Sigmoid colon (tissue), 6 donors: ENCODE measurements at regions not wholly inside any gene's neighbourhood (a gene's known extent, or its start where the extent isn't known, plus 50 kb on each side); places are given as distances from the start of the nearest gene placed in this dataset.
"Not testable (repeated sequence)": the region's sequence is repeated elsewhere in the genome, so short reads cannot be mapped to it uniquely, and the experiment has no call there.

Source experiments
- DNase-seq: peaks from one replicate; pipeline ENCODE4 v3.0.0-alpha.2; 2019
- H3K27ac ChIP-seq, 4 donors: fragments of 200-600 bp; sonication (generic); one replicate each; pipeline ENCODE4 v1.5.1; 2016 to 2019; ENCODE audit warnings: mild to moderate bottlenecking in 1 of 4
- H3K27me3 ChIP-seq, 3 donors: fragments of 200-600 bp; sonication (generic); one replicate each; pipeline ENCODE4 v1.5.1; 2019; ENCODE audit warnings: mild to moderate bottlenecking in 1 of 3
- H3K36me3 ChIP-seq, 4 donors: fragments of 200-600 bp; sonication (generic); one replicate each; pipeline ENCODE4 v1.5.1; 2016 to 2019
- H3K4me1 ChIP-seq, 4 donors: fragments of 200-600 bp; sonication (generic); one replicate each; pipeline ENCODE4 v1.5.1; 2017 to 2019
- H3K4me3 ChIP-seq, 4 donors: fragments of 200-600 bp; sonication (generic); one replicate each; pipeline ENCODE4 v1.5.1; 2017 to 2019; ENCODE audit warnings: mild to moderate bottlenecking in 2 of 4, moderate library complexity in 1 of 4
- H3K9me3 ChIP-seq, 4 donors: fragments of 200-600 bp in 3 of 4; sonication (generic) in 3 of 4; one replicate each; pipeline versions ENCODE4 v1.5.1 to v1.6.1; 2013 to 2019
- CTCF ChIP-seq, 4 experiments: fragments of 450-650 bp in 3 of 4; fragments of 200-600 bp in 1 of 4; IDR thresholded peaks; one replicate each; pipeline ENCODE4 v1.5.1; 2016 to 2019; ENCODE audit warnings: antibody characterized with exemption in 4 of 4, mild to moderate bottlenecking in 3 of 4, moderate library complexity in 2 of 4
- EP300 ChIP-seq, 4 donors: sonication (generic); formaldehyde crosslinking; IDR thresholded peaks; one replicate each; pipeline ENCODE4 v1.6.1; 2017; ENCODE audit warnings: antibody characterized with exemption in 4 of 4
- POLR2A ChIP-seq, 2 donors: fragments of 450-650 bp; IDR thresholded peaks; one replicate each; pipeline ENCODE4 v1.6.1; 2016; ENCODE audit warnings: antibody characterized with exemption in 2 of 2, mild to moderate bottlenecking in 2 of 2, moderate library complexity in 2 of 2
- POLR2AphosphoS5 ChIP-seq, 4 donors: sonication (generic); formaldehyde crosslinking; IDR thresholded peaks; one replicate each; pipeline ENCODE4 v1.6.1; 2017; ENCODE audit warnings: antibody characterized with exemption in 4 of 4
- WGBS, 2 donors: extraction: QIAGEN DNeasy Blood & Tissue Kit; methylation state at CpG; one replicate each; pipeline ENCODE4 v1.1.7; 2013; 5-methylcytosine and 5-hydroxymethylcytosine counted together
- intact Hi-C: fragments of 100-400 bp; cut with DNase I; formaldehyde crosslinking; loops from one replicate; pipeline ENCODE4 v1.15.1; 2023
- donor health status: healthy with polysubstance abuse.
- donor health status: healthy.

GRCh38 chr12:92234533-92234932, 88.9 kb upstream of the BTG1 start:
- Histone ChIP-seq H3K4me3 (no peak overlapping the region), H3K9me3 (no peaks in the 10 kb centered on the region), H3K27ac (no peak overlapping the region), H3K4me1 (no peaks in the 10 kb centered on the region), H3K27me3 (no peaks in the 10 kb centered on the region), H3K36me3 (no peaks in the 10 kb centered on the region)
- intact Hi-C loops, result no loop called here
- 89 to 96% methylated on average over 1 of the region's 1 CpG for WGBS, 2 donors
- TF ChIP-seq POLR2A (IDR thresholded peaks at IDR 0.05), result no peak
- TF ChIP-seq CTCF (IDR thresholded peaks at IDR 0.05), result no peak
- TF ChIP-seq EP300 (IDR thresholded peaks at IDR 0.05), result no peak
- TF ChIP-seq POLR2AphosphoS5 (IDR thresholded peaks at IDR 0.05), result no peak
- DNase-seq, result no peak

GRCh38 chr12:92233346-92234015, 87.8 kb upstream of the BTG1 start:
- Histone ChIP-seq H3K27me3 (no peaks in the 10 kb centered on the region), H3K4me3 (no peak overlapping the region), H3K4me1 (no peaks in the 10 kb centered on the region), H3K27ac (no peak overlapping the region), H3K36me3 (no peaks in the 10 kb centered on the region), H3K9me3 (no peaks in the 10 kb centered on the region)
- intact Hi-C loops, result no loop called here
- no peak for TF ChIP-seq POLR2A (IDR thresholded peaks at IDR 0.05)
- no peak for TF ChIP-seq EP300 (IDR thresholded peaks at IDR 0.05)
- no peak for TF ChIP-seq POLR2AphosphoS5 (IDR thresholded peaks at IDR 0.05)
- TF ChIP-seq CTCF (IDR thresholded peaks at IDR 0.05), result no peak
- no peak for DNase-seq
- 57% methylated on average over 5 of the region's 5 CpGs for WGBS, 2 donors

GRCh38 chr12:92232371-92232932, 86.8 kb upstream of the BTG1 start:
- intact Hi-C loops, H3K4me3 ChIP-seq, H3K27me3 ChIP-seq, H3K4me1 ChIP-seq, H3K9me3 ChIP-seq, H3K36me3 ChIP-seq, DNase-seq: not testable (repeated sequence)
- peak overlapping the region in 1 of 4 donors; percentile 8 for H3K27ac ChIP-seq
- 86% methylated on average over 1 of the region's 2 CpGs; no CpG with 5 or more reads in 1 of the 2 donors for WGBS, 2 donors

- intact Hi-C loops, H3K27me3 ChIP-seq, H3K9me3 ChIP-seq, H3K27ac ChIP-seq, DNase-seq, H3K36me3 ChIP-seq, H3K4me3 ChIP-seq, H3K4me1 ChIP-seq: not testable (repeated sequence)
- TF ChIP-seq POLR2AphosphoS5 (IDR thresholded peaks at IDR 0.05), result peak in 3 of 4 donors; percentile 13 to 31 (median 24)
- WGBS, 2 donors, result 82 to 89% methylated on average over 3 of the region's 3 CpGs
Observed at GRCh38 chr12:92231945-92232344, 86.3 kb upstream of the BTG1 start.

GRCh38 chr12:92231532-92231931, 85.9 kb upstream of the BTG1 start:
- H3K4me1 ChIP-seq, H3K4me3 ChIP-seq, intact Hi-C loops, H3K36me3 ChIP-seq, DNase-seq, H3K27me3 ChIP-seq, H3K9me3 ChIP-seq, H3K27ac ChIP-seq: not testable (repeated sequence)
- 100% methylated on average over 1 of the region's 2 CpGs for WGBS, 2 donors

- no peak overlapping the region for H3K27ac ChIP-seq
- peaks cover 0 to 8% (median 4%) of the 10 kb centered on the region in 4 donors for H3K4me1 ChIP-seq
- H3K9me3 ChIP-seq, result no peaks in the 10 kb centered on the region
- H3K4me3 ChIP-seq, result no peak overlapping the region
- no peak for DNase-seq
- H3K36me3 ChIP-seq, result no peaks in the 10 kb centered on the region
- TF ChIP-seq CTCF (IDR thresholded peaks at IDR 0.05) (no peak), EP300 (IDR thresholded peaks at IDR 0.05) (no peak), POLR2A (IDR thresholded peaks at IDR 0.05) (no peak), POLR2AphosphoS5 (IDR thresholded peaks at IDR 0.05) (no peak)
- H3K27me3 ChIP-seq, result no peaks in the 10 kb centered on the region
- 93 to 98% methylated on average over 2 of the region's 2 CpGs for WGBS, 2 donors
- intact Hi-C loops, result no loop called here
Observed at GRCh38 chr12:92229381-92229780, 83.7 kb upstream of the BTG1 start.
